Keratinocyte (primary cell): ENCODE measurements at regions not wholly inside any gene's neighbourhood (a gene's known extent, or its start where the extent isn't known, plus 50 kb on each side); places are given as distances from the start of the nearest gene placed in this dataset.

ENCODE experiments used
- EZH2 ChIP-seq: IDR thresholded peaks from one replicate; pipeline ENCODE4 v1.6.1; 2012; ENCODE audit warnings: inconsistent platforms, mild to moderate bottlenecking, low read length, moderate library complexity
- TF ChIP-seq, protein P1 (sequence below), 3 experiments: IDR thresholded peaks in 1 of 3; conservative IDR thresholded peaks in 1 of 3; optimal IDR thresholded peaks in 1 of 3; 2 replicates in 2 of 3; 3 replicates in 1 of 3; pipeline versions ENCODE3 to v1.5.1; 2011; ENCODE audit warnings: low read length in 3 of 3, mild to moderate bottlenecking in 3 of 3, moderate library complexity in 2 of 3, control low read depth in 1 of 3, inconsistent platforms in 1 of 3; ENCODE audit not compliant: insufficient read depth in 2 of 3; ENCODE audit errors: extremely low read depth in 1 of 3

DNA sequence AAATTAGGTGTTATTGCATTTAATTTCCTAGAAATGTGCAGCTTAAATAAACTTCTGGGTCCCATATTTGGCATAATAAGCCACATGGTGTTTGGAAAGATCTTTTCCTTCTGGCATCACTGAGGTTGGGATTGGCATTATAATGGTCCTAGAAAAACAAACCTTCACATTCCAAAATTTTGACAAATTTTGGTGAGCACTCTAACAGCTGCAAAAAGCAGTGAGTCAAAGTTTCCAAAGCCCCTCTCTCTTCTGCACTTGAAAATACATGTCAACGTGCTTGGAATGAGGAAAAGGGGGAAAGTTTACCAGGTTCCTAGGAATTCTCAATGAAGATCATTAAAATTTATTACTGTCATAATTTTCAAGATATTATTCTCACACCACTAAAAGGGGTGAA lies 77.8 kb upstream of the STK17B start:
- TF ChIP-seq, protein P1, sequence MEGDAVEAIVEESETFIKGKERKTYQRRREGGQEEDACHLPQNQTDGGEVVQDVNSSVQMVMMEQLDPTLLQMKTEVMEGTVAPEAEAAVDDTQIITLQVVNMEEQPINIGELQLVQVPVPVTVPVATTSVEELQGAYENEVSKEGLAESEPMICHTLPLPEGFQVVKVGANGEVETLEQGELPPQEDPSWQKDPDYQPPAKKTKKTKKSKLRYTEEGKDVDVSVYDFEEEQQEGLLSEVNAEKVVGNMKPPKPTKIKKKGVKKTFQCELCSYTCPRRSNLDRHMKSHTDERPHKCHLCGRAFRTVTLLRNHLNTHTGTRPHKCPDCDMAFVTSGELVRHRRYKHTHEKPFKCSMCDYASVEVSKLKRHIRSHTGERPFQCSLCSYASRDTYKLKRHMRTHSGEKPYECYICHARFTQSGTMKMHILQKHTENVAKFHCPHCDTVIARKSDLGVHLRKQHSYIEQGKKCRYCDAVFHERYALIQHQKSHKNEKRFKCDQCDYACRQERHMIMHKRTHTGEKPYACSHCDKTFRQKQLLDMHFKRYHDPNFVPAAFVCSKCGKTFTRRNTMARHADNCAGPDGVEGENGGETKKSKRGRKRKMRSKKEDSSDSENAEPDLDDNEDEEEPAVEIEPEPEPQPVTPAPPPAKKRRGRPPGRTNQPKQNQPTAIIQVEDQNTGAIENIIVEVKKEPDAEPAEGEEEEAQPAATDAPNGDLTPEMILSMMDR (optimal IDR thresholded peaks at IDR 0.05 in 1 of 3, IDR thresholded peaks at IDR 0.05 in 1 of 3, conservative IDR thresholded peaks at IDR 0.05 in 1 of 3; ENCODE audit: extremely low read depth in 1 of 3, insufficient read depth in 2 of 3, low read length in 3 of 3) = no peak
- TF ChIP-seq EZH2 = no peak
